ENCODE measurements at regions not wholly inside any gene's neighbourhood (a gene's known extent, or its start where the extent isn't known, plus 50 kb on each side); places are given as distances from the start of the nearest gene placed in this dataset.

- H3K79me2 ChIP-seq = no peaks in the 10 kb centered on the region
- TF ChIP-seq EZH2phosphoT487 (IDR thresholded peaks at IDR 0.05; ENCODE audit: low read depth, severe bottlenecking, unreplicated experiment) (no peak), CTCF (IDR thresholded peaks at IDR 0.05; ENCODE audit: poor library complexity) (no peak), EZH2 (IDR thresholded peaks at IDR 0.05; ENCODE audit: borderline replicate concordance) (no peak)
- H3K27me3 ChIP-seq = no peaks in the 10 kb centered on the region
- no peak for DNase-seq (ENCODE audit: low spot score)
- H3K4me2 ChIP-seq = no peak overlapping the region
- H3K27ac ChIP-seq = no peak overlapping the region
- H3K4me1 ChIP-seq (ENCODE audit: insufficient read depth) = peaks cover 7% of the 10 kb centered on the region
- no peak overlapping the region for H2AFZ ChIP-seq
- H3K4me3 ChIP-seq = no peak overlapping the region
- no peaks in the 10 kb centered on the region for H3K36me3 ChIP-seq (replicated peaks; ENCODE audit: insufficient read depth, low read depth)
- H3K9me2 ChIP-seq (replicated peaks; ENCODE audit: insufficient read depth) = no peaks in the 10 kb centered on the region
- H3K9me3 ChIP-seq (ENCODE audit: low read depth) = no peaks in the 10 kb centered on the region
- 90% methylated on average over 9 of the region's 9 CpGs for WGBS (ENCODE audit: low lambda C conversion rate, missing lambda C conversion rate)
- H4K20me1 ChIP-seq (ENCODE audit: insufficient read depth, poor library complexity, severe bottlenecking) = no peaks in the 10 kb centered on the region
Observed at GRCh38 chr14:101623685-101624444, 62.6 kb downstream of the DIO3 start.

- TF ChIP-seq CTCF (IDR thresholded peaks at IDR 0.05; ENCODE audit: poor library complexity) = no peak
- no peak for TF ChIP-seq EZH2 (IDR thresholded peaks at IDR 0.05; ENCODE audit: borderline replicate concordance)
- no peak for TF ChIP-seq EZH2phosphoT487 (IDR thresholded peaks at IDR 0.05; ENCODE audit: low read depth, severe bottlenecking, unreplicated experiment)
- Histone ChIP-seq H2AFZ (no peak overlapping the region), H3K36me3 (replicated peaks; ENCODE audit: insufficient read depth, low read depth) (no peaks in the 10 kb centered on the region), H3K27ac (no peak overlapping the region), H3K4me3 (no peak overlapping the region), H3K79me2 (no peaks in the 10 kb centered on the region), H4K20me1 (ENCODE audit: insufficient read depth, poor library complexity, severe bottlenecking) (no peaks in the 10 kb centered on the region), H3K27me3 (no peaks in the 10 kb centered on the region), H3K4me1 (ENCODE audit: insufficient read depth) (peaks cover 8% of the 10 kb centered on the region), H3K9me2 (replicated peaks; ENCODE audit: insufficient read depth) (no peaks in the 10 kb centered on the region), H3K4me2 (no peak overlapping the region), H3K9me3 (ENCODE audit: low read depth) (no peaks in the 10 kb centered on the region)
- no peak for DNase-seq (ENCODE audit: low spot score)
- WGBS (ENCODE audit: low lambda C conversion rate, missing lambda C conversion rate) = 58% methylated on average over 11 of the region's 11 CpGs
Observed at GRCh38 chr14:101624536-101624935, 63.2 kb downstream of the DIO3 start.

GRCh38 chr14:101625336-101626097 is 64.2 kb downstream of the DIO3 start:
- no peak for DNase-seq (ENCODE audit: low spot score)
- Histone ChIP-seq H3K36me3 (replicated peaks; ENCODE audit: insufficient read depth, low read depth) (no peaks in the 10 kb centered on the region), H2AFZ (no peak overlapping the region), H3K9me3 (ENCODE audit: low read depth) (no peaks in the 10 kb centered on the region), H3K79me2 (no peaks in the 10 kb centered on the region), H3K4me3 (no peak overlapping the region), H3K27me3 (no peaks in the 10 kb centered on the region), H3K9me2 (replicated peaks; ENCODE audit: insufficient read depth) (no peaks in the 10 kb centered on the region), H3K4me1 (ENCODE audit: insufficient read depth) (peaks cover 8% of the 10 kb centered on the region), H4K20me1 (ENCODE audit: insufficient read depth, poor library complexity, severe bottlenecking) (no peaks in the 10 kb centered on the region), H3K4me2 (no peak overlapping the region), H3K27ac (no peak overlapping the region)
- TF ChIP-seq CTCF (IDR thresholded peaks at IDR 0.05; ENCODE audit: poor library complexity) = no peak
- TF ChIP-seq EZH2phosphoT487 (IDR thresholded peaks at IDR 0.05; ENCODE audit: low read depth, severe bottlenecking, unreplicated experiment) = no peak
- TF ChIP-seq EZH2 (IDR thresholded peaks at IDR 0.05; ENCODE audit: borderline replicate concordance) = no peak
- 100% methylated on average over 1 of the region's 1 CpG for WGBS (ENCODE audit: low lambda C conversion rate, missing lambda C conversion rate)

Data from hepatocyte (in vitro differentiated cells).